HepG2 (cell line): ENCODE measurements at regions not wholly inside any gene's neighbourhood (a gene's known extent, or its start where the extent isn't known, plus 50 kb on each side); places are given as distances from the start of the nearest gene placed in this dataset.

ENCODE experiments used
- ATAC-seq: fragments of 200-7000 bp; cut with Tn5 transposase; 3 replicates; pipeline ENCODE4 v1.9.1; 2020; ENCODE audit warnings: mild to moderate bottlenecking, moderate library complexity
- BruUV-seq: library from RNA; stranded (reverse); fragments of 400-500 nt; replicated peaks from 2 replicates; lab custom pipeline; 2021; lab: Mats Ljungman, UMichigan
- CTCF ChIA-PET: fragments of 300-600 bp; formaldehyde crosslinking; extraction: SDS; loops from one replicate; lab custom pipeline; 2021; ENCODE audit warnings: low total read pairs, inconsistent platforms, low intra/inter-chr PET ratio; lab: Yijun Ruan, JAX
- POLR2A ChIA-PET: fragments of 350-600 bp; sonication (Branson Sonifier 250); formaldehyde crosslinking; loops from one replicate; lab custom pipeline; 2020; ENCODE audit warnings: antibody characterized with exemption, inconsistent platforms; lab: Yijun Ruan, JAX
- DNase-seq: peaks from one replicate; pipeline ENCODE4 v3.0.0-alpha.2; 2015; ENCODE audit warnings: low spot score
- FAIRE-seq: peaks from 3 replicates; lab custom pipeline; 2011; peaks lifted over from hg19 to GRCh38; lab: Jason Lieb, UNC
- H2AFZ ChIP-seq: one replicate; pipeline ENCODE4 v1.6.1; 2011; ENCODE audit warnings: low read length, inconsistent platforms
- H3K27ac ChIP-seq: fragments of 300-600 bp; 3 replicates; pipeline ENCODE4 v1.8.0; 2011; ENCODE audit warnings: mixed run types, mild to moderate bottlenecking, mixed read lengths, low read length, inconsistent platforms; ENCODE audit not compliant: insufficient read depth; ENCODE audit errors: extremely low read length
- H3K27me3 ChIP-seq, 2 experiments: fragments of 200-600 bp in 1 of 2; 2 replicates in 1 of 2; 3 replicates in 1 of 2; pipeline versions ENCODE4 v1.6.0 to v1.8.0; 2011; ENCODE audit warnings: low read length in 2 of 2, mild to moderate bottlenecking in 2 of 2, moderate library complexity in 2 of 2, inconsistent platforms in 1 of 2; ENCODE audit not compliant: insufficient read depth in 2 of 2, control insufficient read depth in 1 of 2
- H3K36me3 ChIP-seq, 2 experiments: fragments of 200-600 bp in 1 of 2; replicated peaks in 1 of 2; 2 replicates in 1 of 2; 3 replicates in 1 of 2; pipeline versions ENCODE4 v1.5.1 to v1.8.0; 2011; ENCODE audit warnings: low read length in 2 of 2, inconsistent platforms in 1 of 2; ENCODE audit not compliant: insufficient read depth in 2 of 2, control insufficient read depth in 1 of 2
- H3K4me1 ChIP-seq: 2 replicates; pipeline ENCODE4 v1.5.1; 2012; ENCODE audit warnings: low read length, inconsistent platforms; ENCODE audit not compliant: insufficient read depth
- H3K4me2 ChIP-seq: 2 replicates; pipeline ENCODE4 v1.6.0; 2011; ENCODE audit warnings: low read depth, low read length, inconsistent platforms
- H3K4me3 ChIP-seq, 3 experiments: fragments of 200-600 bp in 1 of 3; sonication (generic), shearing (Covaris generic) in 1 of 3; replicated peaks in 1 of 3; 2 replicates each; pipeline ENCODE4 v1.5.1; 2011 to 2016; ENCODE audit warnings: low read length in 3 of 3, inconsistent platforms in 2 of 3, low read depth in 2 of 3, mild to moderate bottlenecking in 2 of 3, control low read depth in 1 of 3, mixed read lengths in 1 of 3; ENCODE audit not compliant: insufficient read depth in 1 of 3
- H3K79me2 ChIP-seq: one replicate; pipeline ENCODE4 v1.6.1; 2011; ENCODE audit warnings: low read length, inconsistent platforms; ENCODE audit not compliant: insufficient read depth
- H3K9ac ChIP-seq: 2 replicates; pipeline ENCODE4 v1.6.0; 2011; ENCODE audit warnings: mild to moderate bottlenecking, low read depth, low read length, inconsistent platforms; ENCODE audit not compliant: insufficient read depth
- H3K9me3 ChIP-seq: 2 replicates; pipeline ENCODE4 v1.5.1; 2012; ENCODE audit warnings: mild to moderate bottlenecking, low read length
- H4K20me1 ChIP-seq: 2 replicates; pipeline ENCODE4 v1.6.0; 2011; ENCODE audit warnings: inconsistent platforms, mild to moderate bottlenecking, low read length, moderate library complexity; ENCODE audit not compliant: insufficient read depth
- JARID2 ChIP-seq: sonication (generic); formaldehyde crosslinking; IDR thresholded peaks from 2 replicates; pipeline ENCODE4 v1.8.1; 2023; ENCODE audit warnings: missing genetic modification reagents, inconsistent platforms; ENCODE audit not compliant: insufficient replicate concordance
- MAX ChIP-seq: IDR thresholded peaks from 2 replicates; pipeline ENCODE4 v1.6.1; 2012; ENCODE audit warnings: inconsistent platforms
- ZBTB8A ChIP-seq: sonication (generic); formaldehyde crosslinking; IDR thresholded peaks from 2 replicates; pipeline ENCODE4 v1.4.0; 2020; ENCODE audit warnings: mild to moderate bottlenecking, low read depth, missing genetic modification reagents, borderline replicate concordance
- ZNF564 ChIP-seq: sonication (generic); formaldehyde crosslinking; IDR thresholded peaks from 2 replicates; pipeline ENCODE4 v1.8.1; 2023; ENCODE audit warnings: mild to moderate bottlenecking, missing genetic modification reagents
- ZSCAN9 ChIP-seq: IDR thresholded peaks from 2 replicates; pipeline ENCODE4 v1.6.1; 2016; ENCODE audit warnings: borderline replicate concordance
- WGBS: methylation state at CpG from one replicate; pipeline ENCODE4 v1.1.6; 2017; ENCODE audit warnings: low lambda C conversion rate; 5-methylcytosine and 5-hydroxymethylcytosine counted together
- in situ Hi-C: cut with HindIII; loops from 2 replicates; pipeline ENCODE4 v1.10.0; 2017; ENCODE audit warnings: low pct_unique_long_range_greater_than_20kb; ENCODE audit not compliant: extremely low pct_ligation_motif_present
- intact Hi-C: fragments of 100-400 bp; cut with micrococcal nuclease; formaldehyde crosslinking; loops from one replicate; pipeline ENCODE4 v1.10.0; 2022; ENCODE audit not compliant: unreplicated experiment

GRCh38 chr15:49737127-49737526 is 116.3 kb downstream of the DTWD1 start:
- H3K4me2 ChIP-seq, result no peak overlapping the region
- H3K27ac ChIP-seq, result no peak overlapping the region
- H3K36me3 ChIP-seq, result no peaks in the 10 kb centered on the region
- BruUV-seq, result no TSS peak
- no peaks in the 10 kb centered on the region for H4K20me1 ChIP-seq
- H3K4me1 ChIP-seq, result no peaks in the 10 kb centered on the region
- DNase-seq, result no peak
- TF ChIP-seq ZNF564 (CRISPR knock-in tag), result no peak
- no peaks in the 10 kb centered on the region for H3K79me2 ChIP-seq
- intact Hi-C loops (no loop called here), in situ Hi-C loops (no loop called here)
- H2AFZ ChIP-seq, result no peak overlapping the region
- H3K9me3 ChIP-seq, result no peaks in the 10 kb centered on the region
- CTCF ChIA-PET, result no interaction called here
- FAIRE-seq, result no peak
- no peak overlapping the region for H3K4me3 ChIP-seq
- H3K9ac ChIP-seq, result no peak overlapping the region
- no peak for ATAC-seq
- no peaks in the 10 kb centered on the region for H3K27me3 ChIP-seq
- POLR2A ChIA-PET, result no interaction called here

GRCh38 chr15:49741712-49742111 is 120.9 kb downstream of the DTWD1 start:
- CTCF ChIA-PET, result no interaction called here
- no peaks in the 10 kb centered on the region for H3K36me3 ChIP-seq
- no peaks in the 10 kb centered on the region for H3K4me1 ChIP-seq
- FAIRE-seq, result no peak
- intact Hi-C loops, result no loop called here
- no peak for ATAC-seq
- H3K9ac ChIP-seq, result no peak overlapping the region
- H3K79me2 ChIP-seq, result no peaks in the 10 kb centered on the region
- no peak overlapping the region for H3K4me2 ChIP-seq
- BruUV-seq, result no TSS peak
- in situ Hi-C loops, result no loop called here
- no peaks in the 10 kb centered on the region for H4K20me1 ChIP-seq
- DNase-seq, result no peak
- no peak for TF ChIP-seq ZSCAN9 (CRISPR knock-in tag)
- H3K4me3 ChIP-seq, result no peak overlapping the region
- no peak overlapping the region for H3K27ac ChIP-seq
- POLR2A ChIA-PET, result no interaction called here
- no peak overlapping the region for H2AFZ ChIP-seq
- no peaks in the 10 kb centered on the region for H3K9me3 ChIP-seq
- H3K27me3 ChIP-seq, result no peaks in the 10 kb centered on the region

- H3K4me2 ChIP-seq, result no peak overlapping the region
- DNase-seq, result no peak
- TF ChIP-seq JARID2 (CRISPR knock-in tag) (no peak), ZBTB8A (CRISPR knock-in tag) (no peak), MAX (no peak)
- TF ChIP-seq, all 625 proteins: peak for 0
- H2AFZ ChIP-seq, result no peak overlapping the region
- H3K79me2 ChIP-seq, result no peaks in the 10 kb centered on the region
- no peaks in the 10 kb centered on the region for H3K36me3 ChIP-seq
- ChIA-PET CTCF (no interaction called here), POLR2A (no interaction called here)
- no peaks in the 10 kb centered on the region for H3K27me3 ChIP-seq
- WGBS, result 8% methylated on average over 2 of the region's 3 CpGs
- no peaks in the 10 kb centered on the region for H3K9me3 ChIP-seq
- no peaks in the 10 kb centered on the region for H3K4me1 ChIP-seq
- intact Hi-C loops, result no loop called here
- no peak overlapping the region for H3K4me3 ChIP-seq
- no peak overlapping the region for H3K27ac ChIP-seq
- ATAC-seq (no peak), FAIRE-seq (no peak)
- H4K20me1 ChIP-seq, result no peaks in the 10 kb centered on the region
- in situ Hi-C loops, result no loop called here
- no TSS peak for BruUV-seq
- H3K9ac ChIP-seq, result no peak overlapping the region
Observed at GRCh38 chr15:49742381-49742780, 121.5 kb downstream of the DTWD1 start.
